ENCODE measurements at regions not wholly inside any gene's neighbourhood (a gene's known extent, or its start where the extent isn't known, plus 50 kb on each side); places are given as distances from the start of the nearest gene placed in this dataset.

- no peak overlapping the region for H3K4me3 ChIP-seq (replicated peaks; ENCODE audit: low read depth, low read length)
- no peak for TF ChIP-seq CTCF (IDR thresholded peaks at IDR 0.05; ENCODE audit: low read depth, low read length, missing control alignments)
- DNase-seq (ENCODE audit: extremely low read depth, low read depth) = no peak
Observed at GRCh38 chr17:12389421-12389820, 276.3 kb upstream of the MYOCD start.

GRCh38 chr17:12390631-12391030 is 275.1 kb upstream of the MYOCD start:
- no peak for TF ChIP-seq CTCF (IDR thresholded peaks at IDR 0.05; ENCODE audit: low read depth, low read length, missing control alignments)

GRCh38 chr17:12391468-12391867 is 274.2 kb upstream of the MYOCD start:
- no peak overlapping the region for H3K4me3 ChIP-seq (replicated peaks; ENCODE audit: low read depth, low read length)
- DNase-seq (ENCODE audit: extremely low read depth, low read depth) = no peak
- no peak for TF ChIP-seq CTCF (IDR thresholded peaks at IDR 0.05; ENCODE audit: low read depth, low read length, missing control alignments)

More at GRCh38 chr17:12390631-12391030, 275.1 kb upstream of the MYOCD start:
- DNase-seq (ENCODE audit: extremely low read depth, low read depth) = no peak
- no peak overlapping the region for H3K4me3 ChIP-seq (replicated peaks; ENCODE audit: low read depth, low read length)

GRCh38 chr17:12395733-12396354 is 269.8 kb upstream of the MYOCD start:
- DNase-seq (ENCODE audit: extremely low read depth, low read depth) = no peak
- no peak overlapping the region for H3K4me3 ChIP-seq (replicated peaks; ENCODE audit: low read depth, low read length)
- TF ChIP-seq CTCF (IDR thresholded peaks at IDR 0.05; ENCODE audit: low read depth, low read length, missing control alignments) = peak; percentile 87

GRCh38 chr17:12398441-12399051 is 267.1 kb upstream of the MYOCD start:
- no peak for TF ChIP-seq CTCF (IDR thresholded peaks at IDR 0.05; ENCODE audit: low read depth, low read length, missing control alignments)
- H3K4me3 ChIP-seq (replicated peaks; ENCODE audit: low read depth, low read length) = no peak overlapping the region
- DNase-seq (ENCODE audit: extremely low read depth, low read depth) = no peak

- DNase-seq (ENCODE audit: extremely low read depth, low read depth) = no peak
- TF ChIP-seq CTCF (IDR thresholded peaks at IDR 0.05; ENCODE audit: low read depth, low read length, missing control alignments) = no peak
- no peak overlapping the region for H3K4me3 ChIP-seq (replicated peaks; ENCODE audit: low read depth, low read length)
Observed at GRCh38 chr17:12402963-12403622, 262.6 kb upstream of the MYOCD start.
